ENCODE measurements at regions not wholly inside any gene's neighbourhood (a gene's known extent, or its start where the extent isn't known, plus 50 kb on each side); places are given as distances from the start of the nearest gene placed in this dataset.

- no peaks in the 10 kb centered on the region for H3K36me3 ChIP-seq (replicated peaks)
- in situ Hi-C loops (cut with HindIII; ENCODE audit: low pct_ligation_motif_present, low sequenced_read_pairs): no loop called here
- DNase-seq: no peak
Observed at GRCh38 chr3:152192050-152192449, 76.7 kb upstream of the MBNL1 start.

GRCh38 chr3:152192936-152193672, 75.6 kb upstream of the MBNL1 start:
- no peak for TF ChIP-seq CTCF (IDR thresholded peaks at IDR 0.05; ENCODE audit: low read depth, low read length, missing control alignments)
- DNase-seq: no peak
- in situ Hi-C loops (cut with HindIII; ENCODE audit: low pct_ligation_motif_present, low sequenced_read_pairs): no loop called here

More at GRCh38 chr3:152192050-152192449, 76.7 kb upstream of the MBNL1 start:
- Histone ChIP-seq H3K27ac (no peak overlapping the region), H3K27me3 (replicated peaks) (no peaks in the 10 kb centered on the region), H3K4me3 (ENCODE audit: low read depth, low read length) (no peak overlapping the region)
- TF ChIP-seq CTCF (IDR thresholded peaks at IDR 0.05; ENCODE audit: low read depth, low read length, missing control alignments): no peak

GRCh38 chr3:152193673-152194267, 75.0 kb upstream of the MBNL1 start:
- no peak overlapping the region for H3K4me3 ChIP-seq (ENCODE audit: low read depth, low read length)

More at GRCh38 chr3:152192936-152193672, 75.6 kb upstream of the MBNL1 start:
- Histone ChIP-seq H3K27me3 (replicated peaks) (no peaks in the 10 kb centered on the region), H3K36me3 (replicated peaks) (no peaks in the 10 kb centered on the region), H3K27ac (no peak overlapping the region), H3K4me3 (ENCODE audit: low read depth, low read length) (no peak overlapping the region)

GRCh38 chr3:152195206-152195605, 73.5 kb upstream of the MBNL1 start:
- no peak for TF ChIP-seq CTCF (IDR thresholded peaks at IDR 0.05; ENCODE audit: low read depth, low read length, missing control alignments)
- no peak for DNase-seq
- no peak overlapping the region for H3K4me3 ChIP-seq (ENCODE audit: low read depth, low read length)
- H3K36me3 ChIP-seq (replicated peaks): no peaks in the 10 kb centered on the region
- H3K27me3 ChIP-seq (replicated peaks): no peaks in the 10 kb centered on the region
- H3K27ac ChIP-seq: no peak overlapping the region
- in situ Hi-C loops (cut with HindIII; ENCODE audit: low pct_ligation_motif_present, low sequenced_read_pairs): no loop called here

More at GRCh38 chr3:152193673-152194267, 75.0 kb upstream of the MBNL1 start:
- Histone ChIP-seq H3K27me3 (replicated peaks) (no peaks in the 10 kb centered on the region), H3K36me3 (replicated peaks) (no peaks in the 10 kb centered on the region), H3K27ac (no peak overlapping the region)
- no peak for TF ChIP-seq CTCF (IDR thresholded peaks at IDR 0.05; ENCODE audit: low read depth, low read length, missing control alignments)
- in situ Hi-C loops (cut with HindIII; ENCODE audit: low pct_ligation_motif_present, low sequenced_read_pairs): no loop called here
- DNase-seq: no peak

- in situ Hi-C loops (cut with HindIII; ENCODE audit: low pct_ligation_motif_present, low sequenced_read_pairs): no loop called here
- Histone ChIP-seq H3K36me3 (replicated peaks) (no peaks in the 10 kb centered on the region), H3K27me3 (replicated peaks) (no peaks in the 10 kb centered on the region), H3K27ac (no peak overlapping the region), H3K4me3 (ENCODE audit: low read depth, low read length) (no peak overlapping the region)
- TF ChIP-seq CTCF (IDR thresholded peaks at IDR 0.05; ENCODE audit: low read depth, low read length, missing control alignments): no peak
- no peak for DNase-seq
Observed at GRCh38 chr3:152196782-152197181, 71.9 kb upstream of the MBNL1 start.
